Activated CD4-positive, alpha-beta T cell treated with anti-CD3 and anti-CD28 coated beads, Interleukin-2, amount 50 U/mL, for 48 hours (primary cell): ENCODE measurements at regions not wholly inside any gene's neighbourhood (a gene's known extent, or its start where the extent isn't known, plus 50 kb on each side); places are given as distances from the start of the nearest gene placed in this dataset.
"Not testable (repeated sequence)": the region's sequence is repeated elsewhere in the genome, so short reads cannot be mapped to it uniquely, and the experiment has no call there.

Source experiments
- DNase-seq, 2 experiments: peaks; one replicate each; pipeline ENCODE4 v3.0.0-alpha.2; 2020

DNA sequence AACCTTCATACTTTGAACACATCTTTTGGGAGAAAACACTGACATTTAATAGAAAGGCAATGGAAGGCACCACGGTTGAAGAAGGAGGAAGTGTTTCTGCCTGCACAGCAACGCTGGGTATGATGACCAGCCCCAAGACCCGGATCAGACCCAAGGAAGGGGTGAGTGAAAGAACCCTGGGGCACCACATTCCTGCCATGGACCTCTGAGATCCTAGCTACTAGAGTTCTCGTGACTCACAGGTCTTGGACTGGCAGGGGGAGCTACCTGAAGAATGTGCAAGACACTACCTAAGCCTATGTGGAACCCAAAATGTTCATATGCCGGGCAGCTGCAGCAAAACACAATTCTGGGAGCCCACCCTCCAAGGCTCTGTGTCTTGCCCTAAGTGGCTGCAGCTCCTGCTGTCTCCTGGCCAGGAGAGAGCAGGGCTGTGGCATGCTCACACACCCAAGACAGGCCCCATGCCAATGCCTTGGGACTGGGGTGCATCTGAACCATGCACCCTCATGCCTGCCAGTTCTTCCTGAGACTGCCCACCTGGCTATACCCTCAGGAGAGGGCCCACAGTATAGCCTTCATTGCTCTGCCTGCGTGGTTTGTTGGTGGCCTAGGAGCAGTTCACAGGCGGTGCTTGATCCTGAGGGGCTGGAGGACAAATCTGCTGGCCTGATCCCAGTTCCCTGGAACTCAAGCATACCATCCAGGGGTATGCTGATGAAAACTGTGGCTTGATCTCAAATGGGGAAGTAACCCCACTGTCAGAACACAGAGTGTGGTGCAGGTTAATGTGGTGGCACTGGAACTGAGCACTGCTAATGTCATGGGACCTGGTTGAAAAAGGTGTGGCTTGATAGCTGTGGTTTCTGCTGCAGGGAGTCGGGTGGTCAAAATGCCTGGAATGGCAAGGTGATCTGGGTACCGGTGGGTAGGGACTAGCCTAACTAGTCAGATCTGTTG lies 353.3 kb upstream of the ARHGEF26 start:
- DNase-seq: no peak

DNA sequence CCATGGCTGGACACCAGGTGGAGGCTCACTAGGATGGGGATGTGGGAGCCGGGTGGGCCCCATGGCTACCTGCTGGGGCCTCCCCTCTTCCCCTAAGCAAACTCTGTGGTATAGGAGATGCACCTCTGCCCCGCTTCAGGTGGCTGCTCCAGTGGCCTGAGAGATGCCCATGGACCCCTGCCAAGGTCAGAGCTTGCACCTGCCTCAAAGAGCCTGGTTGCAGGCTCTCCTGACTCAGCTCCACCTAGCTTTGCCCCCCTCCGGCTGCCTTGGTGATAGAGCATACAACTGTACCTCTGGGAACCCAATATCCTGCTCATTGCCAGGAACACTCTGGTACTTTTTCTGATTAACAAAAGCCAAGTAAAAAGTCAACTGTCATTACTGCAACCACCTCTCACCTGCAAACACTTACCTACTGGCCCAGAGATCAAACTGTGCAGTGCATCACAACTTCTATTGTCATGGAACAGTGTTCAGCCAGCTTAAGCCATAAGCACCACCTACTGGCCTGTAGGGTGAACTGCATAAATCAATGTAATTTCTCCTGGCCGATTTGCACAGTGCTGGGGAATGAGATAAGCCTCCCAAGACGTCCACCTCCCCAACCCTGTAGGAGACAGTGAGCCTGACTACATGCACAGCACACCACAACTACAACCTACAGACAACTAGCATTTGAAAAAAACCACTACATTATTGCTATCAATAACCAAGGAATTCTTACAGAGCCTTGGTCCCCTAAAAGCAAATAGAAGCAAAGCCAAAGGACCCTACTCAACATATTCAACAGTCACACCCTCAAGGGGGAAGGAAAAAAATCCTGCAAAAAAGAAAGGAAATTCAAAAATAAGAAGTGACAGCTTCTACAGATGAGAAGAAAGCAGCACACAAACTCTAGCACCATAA lies 352.4 kb upstream of the ARHGEF26 start:
- peak; percentile 19 to 40 for DNase-seq

DNA sequence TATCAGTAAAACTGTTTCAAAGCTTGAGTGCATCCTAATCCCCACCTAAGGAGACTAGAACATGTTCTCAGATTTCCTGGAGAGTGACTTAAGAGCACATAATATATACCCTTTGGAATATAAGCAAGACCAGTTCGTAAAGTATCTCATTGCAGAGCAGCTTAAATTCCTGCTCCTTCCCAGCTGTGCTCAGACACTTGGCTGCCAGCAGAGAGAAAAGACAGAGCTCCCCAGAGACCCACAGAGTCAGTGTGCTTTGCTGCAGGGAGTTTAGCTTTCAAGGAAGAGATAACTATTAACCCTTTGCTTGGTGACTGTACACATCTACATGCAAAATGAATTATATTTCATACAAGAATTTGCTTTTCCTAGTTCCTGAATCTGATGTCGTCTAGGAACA lies 338.1 kb upstream of the ARHGEF26 start:
- no peak for DNase-seq

DNA sequence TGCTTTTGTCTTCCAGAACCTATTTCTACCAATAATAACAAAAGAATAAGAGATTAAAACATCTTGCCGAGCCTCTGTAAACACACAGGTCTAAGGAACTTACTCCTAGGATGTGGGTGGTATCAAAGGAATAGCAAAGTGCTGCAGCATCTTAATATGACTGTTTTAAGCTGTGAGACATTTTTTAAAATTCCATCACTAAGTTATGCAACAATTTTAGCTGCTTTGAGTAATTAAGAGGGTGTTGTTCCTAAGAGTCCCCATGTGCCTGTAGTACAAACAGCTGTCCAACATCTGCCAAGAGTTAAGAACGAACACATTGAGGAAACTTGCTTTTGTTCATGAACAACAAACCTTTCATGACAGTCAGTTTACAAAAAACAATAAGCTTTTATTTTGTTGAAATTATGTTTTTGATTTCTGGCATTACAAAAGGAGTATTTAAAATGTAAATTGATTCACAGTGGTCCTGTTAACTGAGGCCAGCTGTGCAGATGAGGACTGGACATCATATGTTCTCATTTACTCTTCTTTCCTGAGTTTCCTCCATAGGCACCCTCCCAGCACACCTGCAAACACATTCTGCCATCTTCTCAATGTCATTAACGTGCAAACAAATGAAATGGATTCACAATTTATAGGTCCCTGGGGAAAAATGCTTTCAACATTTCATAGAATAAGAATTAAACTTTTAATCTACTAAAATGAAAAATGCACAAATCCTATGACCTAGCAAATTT lies 337.3 kb upstream of the ARHGEF26 start:
- DNase-seq: no peak

DNA sequence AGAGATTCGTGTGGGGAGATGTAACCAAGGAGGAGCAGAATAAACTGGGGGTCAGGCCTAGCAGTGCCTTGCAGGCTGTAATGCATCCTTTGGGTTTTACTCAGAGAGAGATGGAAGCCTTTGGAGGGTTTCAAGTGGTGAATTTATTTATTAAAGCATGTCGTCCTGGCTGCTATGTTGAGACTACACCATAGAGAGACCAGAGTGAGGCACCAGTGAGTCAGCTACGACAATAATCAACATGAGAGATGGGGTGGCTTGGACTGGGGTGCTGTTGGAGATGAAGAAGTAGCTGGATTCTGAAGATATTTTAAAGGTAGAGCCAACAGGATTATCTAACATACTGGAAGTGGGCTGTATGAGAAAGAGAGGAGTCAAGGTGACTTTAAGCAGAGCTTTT lies 335.3 kb upstream of the ARHGEF26 start:
- no peak for DNase-seq

DNA sequence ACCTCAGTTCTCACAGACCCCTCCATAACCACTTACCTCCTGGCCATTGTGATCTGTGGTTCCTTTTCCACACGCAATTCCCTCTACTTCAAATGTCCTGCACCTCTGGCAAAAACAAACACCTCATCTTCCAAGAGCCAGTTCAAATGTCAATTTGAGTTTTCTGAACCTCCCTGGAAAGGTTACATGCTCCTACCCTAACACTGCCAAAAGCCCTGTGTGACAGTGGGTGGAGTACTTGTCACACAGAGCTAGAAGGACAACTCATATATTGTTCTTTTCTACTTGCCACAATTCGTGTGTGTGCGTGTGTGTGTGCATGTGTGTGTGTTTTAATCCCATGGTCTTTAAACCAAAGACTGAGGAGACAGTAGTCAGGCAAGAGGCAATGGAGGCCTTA lies 331.8 kb upstream of the ARHGEF26 start:
- no peak for DNase-seq

DNA sequence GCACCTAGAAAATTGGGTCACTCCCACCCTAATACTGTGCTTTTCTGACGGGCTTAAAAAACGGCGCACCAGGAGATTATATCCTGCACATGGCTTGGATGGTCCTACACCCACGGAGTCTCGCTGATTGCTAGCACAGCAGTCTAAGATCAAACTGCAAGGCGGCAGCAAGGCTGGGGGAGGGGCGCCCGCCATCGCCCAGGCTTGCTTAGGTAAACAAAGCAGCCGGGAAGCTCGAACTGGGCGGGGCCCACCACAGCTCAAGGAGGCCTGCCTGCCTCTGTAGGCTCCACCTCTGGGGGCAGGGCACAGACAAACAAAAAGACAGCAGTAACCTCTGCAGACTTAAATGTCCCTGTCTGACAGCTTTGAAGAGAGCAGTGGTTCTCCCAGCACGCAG lies 324.1 kb upstream of the ARHGEF26 start:
- DNase-seq: not testable (repeated sequence)

DNA sequence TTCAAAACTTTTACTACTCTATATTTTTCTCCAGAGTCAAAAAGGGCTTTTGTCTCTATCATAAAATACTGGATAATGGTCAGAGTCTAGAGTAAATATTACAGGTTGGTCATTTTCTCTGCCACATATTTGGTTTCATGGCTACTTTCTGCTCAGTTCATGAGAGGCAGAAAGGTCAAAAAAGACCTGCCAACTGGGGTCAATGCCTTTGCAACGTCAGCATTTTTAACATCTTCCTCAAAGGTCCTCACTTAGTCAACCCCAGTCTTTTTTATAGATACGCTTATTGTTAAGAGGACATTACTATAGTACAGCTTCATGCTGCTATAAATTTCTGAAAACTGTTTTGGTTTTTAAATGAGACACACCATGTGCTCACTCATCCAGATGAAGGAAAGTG lies 312.1 kb upstream of the ARHGEF26 start:
- DNase-seq: no peak

DNA sequence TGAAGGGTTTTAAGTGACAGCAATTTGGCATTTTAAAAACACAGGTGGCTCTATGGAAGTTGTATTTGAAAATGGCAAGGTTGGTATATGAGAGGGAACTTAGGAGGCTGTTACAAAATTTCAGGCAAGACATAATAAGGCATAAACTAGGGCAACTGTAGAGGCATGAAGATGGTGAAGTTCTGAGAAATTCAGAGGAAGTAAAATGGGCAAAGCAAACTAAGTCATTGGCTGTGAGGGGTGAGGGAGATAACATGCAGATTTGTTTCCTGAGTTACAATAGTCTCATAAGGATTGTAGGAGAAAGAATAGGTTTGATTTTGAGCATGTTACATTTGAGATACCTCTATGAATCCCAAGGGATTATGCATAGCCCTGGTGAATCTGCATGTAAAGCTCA lies 302.9 kb upstream of the ARHGEF26 start:
- DNase-seq: no peak

DNA sequence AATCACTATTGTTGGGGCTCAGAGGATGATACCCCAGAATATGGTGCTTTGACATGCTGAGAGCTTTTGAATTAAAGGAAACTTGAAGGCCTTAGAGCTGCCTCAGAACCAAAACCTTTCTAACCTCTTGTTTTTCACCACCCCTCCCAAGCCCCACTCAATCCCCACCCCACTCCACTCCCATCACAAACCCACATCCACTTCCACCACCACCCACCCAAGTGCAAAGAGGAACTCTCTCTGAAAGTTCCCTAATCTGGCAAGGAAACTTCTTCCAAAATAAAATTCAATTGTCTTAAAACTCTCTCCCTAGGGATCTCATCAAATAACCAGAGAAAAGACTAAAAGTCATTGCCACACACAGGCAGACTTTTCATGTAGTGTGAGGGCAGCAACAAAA lies 301.2 kb upstream of the ARHGEF26 start:
- DNase-seq: no peak

DNA sequence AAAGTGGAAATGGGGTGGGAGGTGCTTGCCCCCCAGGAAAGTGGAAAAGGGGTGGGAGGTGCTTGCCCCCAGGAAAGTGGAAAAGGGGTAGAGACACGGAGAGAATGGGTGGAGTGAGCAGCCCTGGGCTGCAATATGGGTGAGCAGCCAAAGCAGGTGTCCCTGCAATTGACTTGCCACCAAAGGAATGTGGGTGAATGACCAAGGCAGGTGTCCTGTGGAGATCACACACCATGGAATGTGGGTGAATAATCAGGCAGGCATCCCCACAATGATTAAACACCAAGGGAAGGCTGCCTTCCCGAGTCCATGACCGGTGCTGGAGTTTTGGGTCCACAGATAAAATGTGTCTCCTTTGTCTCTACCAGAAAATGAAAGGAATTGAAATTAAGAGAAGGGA lies 292.8 kb upstream of the ARHGEF26 start:
- DNase-seq: not testable (repeated sequence)

DNA sequence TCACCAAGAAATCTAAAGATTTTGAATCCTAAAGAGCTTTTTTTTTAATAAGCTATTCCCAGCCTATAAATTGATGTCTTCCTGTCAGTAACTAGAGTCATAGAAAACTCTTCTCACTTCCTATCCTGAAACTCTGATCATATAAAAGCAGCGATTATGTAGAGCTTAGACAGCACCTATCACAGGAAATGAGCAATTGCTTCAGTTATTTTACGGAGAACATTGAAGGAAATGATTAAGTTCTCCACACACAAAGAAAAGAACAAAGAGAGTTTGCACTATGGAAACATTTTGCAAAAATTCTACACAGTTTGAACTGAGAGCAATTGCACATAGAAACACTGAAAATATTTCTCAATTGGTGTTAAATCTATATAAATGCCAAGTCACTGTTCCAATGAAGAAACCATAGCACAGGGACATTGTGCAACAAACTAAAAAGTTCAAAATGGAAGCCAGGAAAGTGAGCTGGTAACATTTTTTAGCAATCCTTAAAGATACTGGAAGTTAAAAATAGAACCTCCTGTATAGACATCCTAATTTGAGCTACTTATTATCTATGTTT lies 291.5 kb upstream of the ARHGEF26 start:
- DNase-seq: no peak

DNA sequence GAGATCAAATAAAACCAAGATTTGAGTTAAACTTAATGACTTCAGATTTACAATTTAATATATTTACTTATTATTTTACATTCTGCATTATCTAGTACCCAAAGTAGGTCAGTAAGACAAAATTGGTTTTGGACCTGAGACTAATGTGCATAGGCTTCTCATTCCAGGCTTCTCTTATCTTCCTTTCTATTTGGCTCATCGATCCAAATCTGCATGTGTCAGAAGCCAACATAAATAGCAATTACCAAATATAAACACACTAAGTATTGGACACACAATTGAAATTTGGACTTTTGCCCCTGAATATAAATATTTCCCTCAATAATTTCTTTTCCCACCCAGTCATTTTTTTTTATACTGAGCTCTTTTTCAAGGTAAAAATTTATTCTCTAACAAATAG lies 290.6 kb upstream of the ARHGEF26 start:
- DNase-seq: no peak

DNA sequence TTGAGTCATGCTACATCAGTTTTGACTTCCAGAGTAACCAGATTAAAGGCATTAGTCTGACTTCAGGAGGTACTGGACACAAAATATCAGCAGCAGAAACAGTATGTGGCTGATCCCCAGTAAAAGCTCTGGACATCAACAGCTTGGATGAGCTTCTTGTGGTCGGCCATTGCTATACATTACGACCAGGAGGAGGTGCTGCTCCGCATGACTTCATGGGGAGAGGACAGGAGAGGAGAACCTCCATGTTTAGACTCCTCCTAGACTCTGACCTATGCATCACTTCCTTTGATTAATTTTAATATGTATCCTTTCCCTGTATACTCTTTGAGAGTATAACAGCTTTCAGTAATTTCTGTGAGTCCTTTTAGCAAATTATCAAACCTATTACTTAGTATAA lies 285.6 kb upstream of the ARHGEF26 start:
- no peak for DNase-seq

DNA sequence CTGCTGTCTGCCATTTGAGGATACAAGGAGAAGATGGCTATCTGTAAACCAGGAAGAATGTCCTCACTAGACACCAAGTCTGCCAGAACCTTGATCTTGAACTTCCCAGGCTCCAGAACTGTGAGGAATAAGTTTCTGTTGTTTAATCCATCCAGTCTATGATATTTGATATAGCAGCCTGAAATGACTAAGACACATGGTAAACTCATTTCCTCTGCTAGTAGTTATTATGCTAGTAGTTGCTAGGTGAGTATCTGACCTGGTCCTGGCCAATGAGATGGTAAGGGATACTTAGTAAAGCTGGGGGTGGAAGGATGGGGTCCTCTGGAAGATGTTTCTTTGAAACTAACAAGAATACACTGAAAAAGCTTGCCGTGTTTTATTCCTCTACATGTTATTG lies 280.7 kb upstream of the ARHGEF26 start:
- no peak for DNase-seq

DNA sequence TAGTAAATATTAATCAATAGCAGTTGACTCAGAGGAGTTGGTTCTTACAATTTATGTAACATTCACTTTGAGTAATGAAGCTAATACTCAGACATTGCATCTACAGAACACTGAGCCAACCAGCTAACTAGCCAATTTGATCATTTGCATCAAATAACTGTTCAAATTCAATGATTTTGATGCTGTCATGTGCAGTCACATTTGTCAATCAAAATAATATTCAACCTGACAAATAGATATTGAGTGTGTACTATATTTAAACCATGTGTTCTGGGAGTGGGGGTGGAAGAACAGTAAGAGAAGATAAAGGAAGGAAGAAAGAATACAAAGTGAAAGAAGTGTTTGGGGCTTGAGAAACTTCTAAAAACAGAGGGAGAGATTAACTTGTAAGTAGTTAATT lies 277.2 kb upstream of the ARHGEF26 start:
- DNase-seq: no peak

DNA sequence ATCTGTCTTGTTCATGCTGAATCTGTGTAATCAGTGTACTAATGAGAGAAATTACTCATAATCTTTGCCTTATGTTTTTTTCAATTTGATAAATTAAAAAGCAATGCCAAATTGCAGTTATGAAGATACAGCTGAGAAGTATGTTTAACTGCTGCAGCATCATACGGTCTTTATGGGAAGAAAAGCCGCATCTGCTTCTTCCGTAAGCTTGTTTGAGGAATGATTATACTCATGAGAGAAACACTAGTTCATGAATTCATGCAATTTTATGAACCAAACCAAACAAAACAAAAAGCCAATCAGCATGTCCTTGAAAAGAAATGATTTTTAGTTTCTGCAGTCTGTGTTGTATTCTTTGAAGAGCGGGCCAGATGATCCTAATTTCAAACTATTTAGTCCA lies 275.9 kb upstream of the ARHGEF26 start:
- no peak for DNase-seq

DNA sequence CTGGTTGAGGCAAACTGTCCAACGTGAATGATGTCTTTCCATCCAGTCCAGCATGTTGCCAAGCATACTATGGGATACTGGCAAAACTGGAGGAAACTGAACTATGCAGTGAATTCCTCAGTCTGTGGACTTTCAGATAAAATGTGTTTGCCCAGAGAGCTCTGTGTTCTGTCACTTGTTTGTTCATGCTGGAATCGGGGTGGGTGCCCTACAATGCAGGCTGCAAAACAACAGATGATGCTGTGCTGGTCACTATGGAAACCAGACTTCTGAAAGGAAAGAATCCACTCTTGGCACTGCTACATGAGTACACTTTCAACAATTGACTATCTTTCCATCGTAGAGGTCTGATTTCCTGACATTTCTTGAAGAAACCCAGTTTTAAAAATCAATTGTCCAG lies 272.5 kb upstream of the ARHGEF26 start:
- DNase-seq: no peak

DNA sequence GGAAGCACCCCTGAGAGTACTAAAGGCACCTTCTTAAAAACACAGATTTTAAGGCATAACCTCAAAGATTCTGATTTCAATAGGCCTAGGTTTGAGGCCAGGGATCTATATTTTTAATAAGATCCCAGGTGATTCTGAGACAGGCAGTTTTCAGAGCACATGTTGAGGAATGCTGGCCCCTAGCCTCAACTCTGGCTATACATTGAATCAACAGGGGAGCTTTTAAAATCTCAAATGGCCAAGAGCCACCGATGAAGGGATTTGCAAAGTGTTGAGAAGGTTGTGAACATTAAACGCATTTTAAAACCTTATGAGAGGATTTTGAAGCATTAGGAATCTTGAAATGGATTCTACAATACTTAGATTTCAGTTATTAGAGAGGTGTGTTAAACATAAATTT lies 268.8 kb upstream of the ARHGEF26 start:
- no peak for DNase-seq

DNA sequence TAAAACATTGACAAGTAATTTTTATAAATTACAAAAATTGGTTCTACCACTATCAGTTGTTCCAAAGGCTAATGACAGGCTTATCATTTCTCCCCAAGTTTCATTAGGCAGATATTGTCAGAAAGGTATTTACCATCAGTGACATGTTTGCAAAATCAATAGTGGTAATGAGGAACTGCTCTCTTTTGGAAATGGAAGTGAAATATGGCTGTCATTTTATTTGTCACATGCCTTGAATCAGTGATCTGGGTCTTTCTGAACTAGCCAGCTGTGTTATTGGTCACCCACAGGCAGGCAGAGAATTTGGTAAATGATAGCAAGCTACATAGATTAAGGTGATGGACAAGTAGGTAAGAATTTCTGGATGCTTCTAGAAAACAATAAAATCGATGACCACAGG lies 268.0 kb upstream of the ARHGEF26 start:
- DNase-seq: no peak

DNA sequence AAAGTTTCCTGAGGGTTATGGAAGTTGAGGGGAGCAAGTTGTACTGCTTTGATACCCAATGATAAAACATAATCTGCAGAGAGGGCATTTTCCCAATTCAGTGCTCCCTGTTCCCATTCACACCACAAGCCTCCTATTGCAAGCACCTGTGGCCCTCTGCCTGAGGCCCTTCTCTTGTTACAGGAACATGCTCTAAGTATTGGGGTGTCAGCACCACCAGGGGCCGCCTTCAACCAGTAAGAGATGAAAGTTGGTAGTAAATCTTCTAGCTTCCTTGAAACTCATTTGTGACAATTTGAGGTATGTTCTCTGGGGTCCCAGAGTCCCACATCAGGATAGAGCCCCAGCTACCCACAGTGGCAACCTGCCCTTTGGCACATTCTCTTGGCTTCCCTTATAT lies 265.4 kb upstream of the ARHGEF26 start:
- no peak for DNase-seq

DNA sequence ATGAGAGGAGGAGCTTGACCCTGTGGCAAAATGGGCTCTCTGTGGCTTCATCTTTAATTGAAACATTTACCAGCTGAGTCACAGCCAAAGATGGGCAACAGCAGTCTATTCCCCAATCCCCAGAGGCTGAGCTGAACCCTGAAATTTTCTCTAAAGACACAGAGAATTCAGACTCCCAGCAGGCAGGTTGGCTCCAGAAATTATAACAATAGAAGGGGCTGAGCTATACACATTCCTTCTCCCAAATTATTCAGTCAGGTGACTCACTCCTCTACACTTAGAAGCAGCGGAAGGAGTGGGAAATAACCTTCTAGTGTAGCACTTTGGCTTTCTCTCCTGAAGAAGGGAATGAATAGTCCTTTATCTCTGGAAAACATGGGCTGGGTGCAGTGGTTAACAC lies 264.3 kb upstream of the ARHGEF26 start:
- no peak for DNase-seq

DNA sequence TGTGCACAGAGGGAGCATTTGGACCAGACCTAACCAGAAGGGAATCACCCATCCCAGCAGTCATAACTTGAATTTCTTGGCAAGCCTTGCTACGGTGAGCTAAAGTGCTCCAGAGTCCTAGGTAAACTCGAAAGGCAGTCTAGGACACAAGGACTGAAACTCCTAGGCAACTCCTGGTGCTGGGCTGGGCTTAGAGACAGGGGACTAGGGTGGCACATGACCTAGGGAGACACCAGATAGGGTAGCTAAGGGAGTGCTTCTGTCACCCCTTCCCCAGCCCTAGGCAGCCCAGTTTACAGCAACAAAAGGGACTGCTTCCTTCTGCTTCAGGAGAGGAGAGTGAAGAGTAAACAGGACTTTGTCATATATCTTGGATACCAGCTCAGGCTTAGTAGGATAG lies 256.4 kb upstream of the ARHGEF26 start:
- DNase-seq: no peak
